ENCODE measurements at regions not wholly inside any gene's neighbourhood (a gene's known extent, or its start where the extent isn't known, plus 50 kb on each side); places are given as distances from the start of the nearest gene placed in this dataset.
"Not testable (repeated sequence)": the region's sequence is repeated elsewhere in the genome, so short reads cannot be mapped to it uniquely, and the experiment has no call there.

DNA sequence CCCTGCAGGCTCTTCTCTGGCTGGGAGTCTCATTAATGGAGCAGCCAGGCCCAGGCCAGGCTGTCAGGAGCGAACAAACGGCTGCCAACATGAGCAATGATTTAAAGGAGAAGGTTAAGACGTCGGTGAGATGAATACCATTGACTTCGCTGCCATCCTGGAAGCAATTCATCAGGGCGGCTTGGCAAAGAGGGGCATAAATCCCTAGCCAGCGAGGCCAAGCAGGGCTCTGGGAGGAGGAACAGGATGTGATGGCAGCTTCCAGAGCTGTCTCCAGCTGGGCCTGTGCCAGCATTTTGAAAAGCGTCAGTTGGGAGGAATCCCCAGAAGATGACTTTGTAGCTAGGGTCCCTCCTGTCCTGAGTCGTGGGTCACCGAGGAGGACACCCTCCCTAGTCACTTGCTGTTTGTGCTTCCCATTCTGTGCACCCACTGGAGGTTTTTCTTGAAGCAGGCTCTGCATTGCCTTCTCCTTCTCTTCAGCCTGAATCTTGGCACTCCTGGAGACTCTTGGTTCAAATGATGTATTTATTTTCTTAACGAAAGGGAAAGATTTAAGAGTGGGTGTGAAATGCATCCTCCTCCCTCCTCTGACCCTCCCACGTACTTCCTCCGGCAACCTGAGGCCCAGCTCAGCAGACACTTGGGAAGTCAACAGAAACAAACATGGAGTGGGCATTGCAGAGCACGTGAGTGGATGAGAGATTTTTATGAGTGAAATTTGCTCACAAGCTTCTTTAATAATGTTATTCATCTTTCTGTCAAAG lies 476.3 kb upstream of the CADM1 start:
- Mint-ChIP-seq H3K36me3 (no peaks in the 10 kb centered on the region), H3K9me3 (no peaks in the 10 kb centered on the region), H3K27me3 (peaks cover 10 to 28% of the 10 kb centered on the region in 2 donors), H3K4me1 (ENCODE audit: low read depth in 2 of 2) (peaks cover 0 to 4% of the 10 kb centered on the region in 2 donors), H3K27ac (no peak overlapping the region), H3K4me3 (no peak overlapping the region)
- DNase-seq (ENCODE audit: low spot score): no peak
- ATAC-seq: no peak

DNA sequence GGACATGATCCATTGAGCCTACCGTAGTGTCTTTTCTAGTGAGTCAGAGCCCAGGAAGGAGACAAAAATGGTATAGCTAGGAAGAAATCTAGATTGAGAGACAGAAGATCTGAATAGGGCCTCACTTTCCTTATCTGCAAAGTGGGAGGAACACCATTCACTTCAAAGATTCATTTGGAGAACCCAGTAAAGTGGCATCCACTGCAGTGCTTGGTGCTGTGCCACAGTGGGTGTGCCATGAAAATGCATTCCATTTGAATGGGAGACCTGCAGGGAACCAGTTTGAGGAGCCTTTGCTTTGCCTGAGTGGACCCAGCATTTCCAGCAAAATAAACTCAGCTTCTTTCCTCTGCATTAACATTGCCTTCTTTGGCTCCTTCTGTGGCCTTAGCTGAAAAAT lies 470.5 kb upstream of the CADM1 start:
- no peak for ATAC-seq
- H3K36me3 Mint-ChIP-seq: peaks cover 2% of the 10 kb centered on the region
- peaks cover 0 to 4% of the 10 kb centered on the region in 2 donors for H3K4me1 Mint-ChIP-seq (ENCODE audit: low read depth in 2 of 2)
- H3K27ac Mint-ChIP-seq: no peak overlapping the region
- no peak for DNase-seq (ENCODE audit: low spot score)
- no peak overlapping the region for H3K4me3 Mint-ChIP-seq
- peaks cover 22 to 46% of the 10 kb centered on the region in 2 donors for H3K27me3 Mint-ChIP-seq
- no peaks in the 10 kb centered on the region for H3K9me3 Mint-ChIP-seq

GRCh38 chr11:115967203-115967602 lies 463.0 kb upstream of the CADM1 start:
- not testable (repeated sequence) for H3K9me3 Mint-ChIP-seq; H3K36me3 Mint-ChIP-seq; DNase-seq (ENCODE audit: low spot score); H3K4me1 Mint-ChIP-seq (ENCODE audit: low read depth in 2 of 2); H3K4me3 Mint-ChIP-seq; H3K27ac Mint-ChIP-seq; ATAC-seq; H3K27me3 Mint-ChIP-seq

DNA sequence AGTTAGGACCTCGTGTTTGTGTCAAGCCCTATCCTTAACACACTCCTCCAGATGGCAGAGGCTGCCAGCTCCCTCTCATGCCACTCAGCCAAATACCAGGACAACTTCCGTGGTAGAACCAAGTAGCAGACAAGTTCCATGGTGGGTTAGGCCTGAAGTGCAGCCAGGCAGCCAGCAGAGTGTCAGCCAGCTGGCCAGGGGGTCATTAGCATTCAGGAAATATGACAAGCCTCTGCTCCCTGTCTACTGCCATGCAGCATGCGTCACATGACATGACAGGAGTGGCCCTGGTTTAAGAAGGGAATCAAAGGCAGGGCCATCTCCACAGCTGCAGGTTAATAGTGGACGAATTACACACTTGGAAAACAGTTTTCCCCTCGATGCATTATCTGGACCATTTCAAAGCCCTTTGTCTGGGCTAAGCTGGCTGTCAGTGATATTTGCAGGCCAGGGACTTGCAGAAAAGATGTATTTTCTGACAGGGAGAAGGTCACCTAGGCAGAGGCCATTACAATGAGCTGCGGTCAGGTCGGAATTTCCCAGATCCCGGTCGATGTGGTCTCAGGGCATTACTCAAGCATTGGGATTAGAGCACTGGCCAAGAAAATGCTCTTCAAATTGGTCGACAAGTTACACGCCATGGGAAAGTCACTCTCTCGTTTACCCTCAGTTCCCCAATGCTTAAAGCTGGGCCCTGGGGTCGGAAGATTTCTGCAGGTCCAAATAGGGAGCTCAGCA lies 461.7 kb upstream of the CADM1 start:
- DNase-seq (ENCODE audit: low spot score) (no peak), ATAC-seq (no peak)
- H3K27ac Mint-ChIP-seq: no peak overlapping the region
- H3K4me1 Mint-ChIP-seq (ENCODE audit: low read depth in 2 of 2): no peaks in the 10 kb centered on the region
- H3K36me3 Mint-ChIP-seq: peaks cover 4% of the 10 kb centered on the region
- H3K4me3 Mint-ChIP-seq: no peak overlapping the region
- H3K27me3 Mint-ChIP-seq: peaks cover 0 to 4% of the 10 kb centered on the region in 2 donors
- peaks cover 4% of the 10 kb centered on the region for H3K9me3 Mint-ChIP-seq

- Mint-ChIP-seq H3K27ac (no peak overlapping the region), H3K36me3 (no peaks in the 10 kb centered on the region), H3K4me1 (ENCODE audit: low read depth in 2 of 2) (no peaks in the 10 kb centered on the region), H3K9me3 (peaks cover 4% of the 10 kb centered on the region), H3K27me3 (peaks cover 2 to 8% of the 10 kb centered on the region in 2 donors), H3K4me3 (no peak overlapping the region)
- ATAC-seq: no peak
- no peak for DNase-seq (ENCODE audit: low spot score)
These were observed 459.9 kb upstream of the CADM1 start for GRCh38 chr11:115964091-115964490.

- no peak overlapping the region for H3K4me3 Mint-ChIP-seq
- H3K27ac Mint-ChIP-seq: no peak overlapping the region
- peaks cover 7 to 17% of the 10 kb centered on the region in 2 donors for H3K27me3 Mint-ChIP-seq
- DNase-seq (ENCODE audit: low spot score) (no peak), ATAC-seq (no peak)
- no peaks in the 10 kb centered on the region for H3K4me1 Mint-ChIP-seq (ENCODE audit: low read depth in 2 of 2)
- no peaks in the 10 kb centered on the region for H3K36me3 Mint-ChIP-seq
- H3K9me3 Mint-ChIP-seq: peaks cover 2% of the 10 kb centered on the region
These were observed 458.9 kb upstream of the CADM1 start for GRCh38 chr11:115963156-115963555.

GRCh38 chr11:115961159-115962003 lies 457.2 kb upstream of the CADM1 start:
- Mint-ChIP-seq H3K9me3 (no peaks in the 10 kb centered on the region), H3K27me3 (peaks cover 9 to 15% of the 10 kb centered on the region in 2 donors), H3K4me3 (no peak overlapping the region), H3K27ac (no peak overlapping the region), H3K36me3 (no peaks in the 10 kb centered on the region), H3K4me1 (ENCODE audit: low read depth in 2 of 2) (no peaks in the 10 kb centered on the region)
- DNase-seq (ENCODE audit: low spot score) (no peak), ATAC-seq (no peak)

DNA sequence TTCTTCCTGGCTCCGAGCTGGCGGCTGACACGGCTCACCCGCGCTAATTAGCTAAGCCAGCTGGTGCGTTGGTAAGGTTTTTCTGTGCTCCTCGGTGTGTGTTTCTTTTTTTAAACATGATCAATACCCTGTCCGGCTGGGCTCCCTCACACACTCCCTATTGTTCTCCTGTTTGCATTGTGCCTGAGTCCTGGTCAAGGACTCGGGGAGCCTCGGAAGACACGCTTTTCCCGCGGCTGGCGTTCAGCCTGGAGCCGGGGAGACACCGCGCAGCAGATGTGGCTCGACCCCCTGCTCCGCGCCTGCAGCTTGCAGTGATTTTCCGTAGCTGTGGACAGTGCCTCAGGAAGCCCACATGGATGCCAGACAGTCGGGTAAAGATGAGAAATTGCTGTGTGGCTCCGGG lies 454.9 kb upstream of the CADM1 start:
- no peaks in the 10 kb centered on the region for H3K36me3 Mint-ChIP-seq
- H3K27ac Mint-ChIP-seq: no peak overlapping the region
- peaks cover 12 to 22% of the 10 kb centered on the region in 2 donors for H3K27me3 Mint-ChIP-seq
- no peak overlapping the region for H3K4me3 Mint-ChIP-seq
- H3K9me3 Mint-ChIP-seq: peaks cover 4% of the 10 kb centered on the region
- no peak for DNase-seq (ENCODE audit: low spot score)
- H3K4me1 Mint-ChIP-seq (ENCODE audit: low read depth in 2 of 2): no peaks in the 10 kb centered on the region
- no peak for ATAC-seq

GRCh38 chr11:115958089-115959000 lies 454.1 kb upstream of the CADM1 start:
- Mint-ChIP-seq H3K4me3 (no peak overlapping the region), H3K27me3 (peaks cover 12 to 22% of the 10 kb centered on the region in 2 donors), H3K36me3 (no peaks in the 10 kb centered on the region), H3K27ac (no peak overlapping the region), H3K4me1 (ENCODE audit: low read depth in 2 of 2) (no peaks in the 10 kb centered on the region), H3K9me3 (peaks cover 4% of the 10 kb centered on the region)
- ATAC-seq: no peak
- no peak for DNase-seq (ENCODE audit: low spot score)

GRCh38 chr11:115955803-115956202 lies 451.6 kb upstream of the CADM1 start:
- Mint-ChIP-seq H3K36me3 (peaks cover 8% of the 10 kb centered on the region), H3K27ac (no peak overlapping the region), H3K27me3 (peaks cover 12 to 22% of the 10 kb centered on the region in 2 donors), H3K9me3 (peaks cover 10% of the 10 kb centered on the region), H3K4me3 (no peak overlapping the region), H3K4me1 (ENCODE audit: low read depth in 2 of 2) (no peaks in the 10 kb centered on the region)
- no peak for DNase-seq (ENCODE audit: low spot score)
- ATAC-seq: no peak

DNA sequence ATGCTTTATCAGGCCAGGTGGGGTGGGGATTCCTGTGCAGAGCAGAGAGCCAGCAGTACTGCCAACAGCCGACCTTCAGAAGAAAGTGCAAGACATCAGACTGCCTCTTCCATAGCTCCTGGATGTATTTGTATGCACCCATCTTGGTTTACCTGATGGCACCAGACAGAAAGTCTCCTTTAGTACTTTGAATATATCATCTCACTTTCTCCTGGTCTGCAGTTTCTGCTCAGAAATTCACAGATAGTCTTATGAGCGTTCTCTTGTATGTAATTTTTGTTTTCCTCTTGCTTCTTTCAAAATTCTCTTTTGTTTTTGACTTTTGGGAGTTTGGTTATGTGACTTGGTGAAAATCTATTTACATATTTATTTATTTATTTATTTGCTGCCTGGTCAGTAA lies 446.4 kb upstream of the CADM1 start:
- no peak overlapping the region for H3K27ac Mint-ChIP-seq
- no peak overlapping the region for H3K4me3 Mint-ChIP-seq
- H3K27me3 Mint-ChIP-seq: peaks cover 2 to 19% of the 10 kb centered on the region in 2 donors
- H3K4me1 Mint-ChIP-seq (ENCODE audit: low read depth in 2 of 2): no peaks in the 10 kb centered on the region
- DNase-seq (ENCODE audit: low spot score) (no peak), ATAC-seq (no peak)
- H3K36me3 Mint-ChIP-seq: peaks cover 12% of the 10 kb centered on the region
- peaks cover 12% of the 10 kb centered on the region for H3K9me3 Mint-ChIP-seq

DNA sequence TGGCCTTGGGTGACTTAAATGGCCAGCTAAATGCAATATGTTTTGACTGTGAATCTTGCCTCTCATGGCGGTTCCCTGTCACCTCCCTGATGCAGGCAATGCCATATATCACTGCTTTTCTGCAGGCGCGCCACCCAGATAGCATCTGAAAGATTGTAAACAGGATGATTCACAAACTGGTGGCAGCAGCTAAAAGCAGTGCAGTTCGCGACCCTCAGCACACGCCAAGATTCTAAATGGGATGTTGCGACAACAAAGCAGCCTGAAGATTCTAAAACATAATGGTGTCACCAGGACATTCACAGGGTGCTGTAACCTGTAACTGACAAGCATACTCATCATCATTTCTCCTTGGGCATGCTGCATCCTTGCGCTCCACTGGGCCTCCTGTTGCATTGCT lies 440.4 kb upstream of the CADM1 start:
- Mint-ChIP-seq H3K27me3 (peaks cover 2 to 25% of the 10 kb centered on the region in 2 donors), H3K9me3 (peaks cover 10% of the 10 kb centered on the region), H3K27ac (no peak overlapping the region), H3K4me3 (no peak overlapping the region), H3K4me1 (ENCODE audit: low read depth in 2 of 2) (no peaks in the 10 kb centered on the region), H3K36me3 (peaks cover 4% of the 10 kb centered on the region)
- ATAC-seq (no peak), DNase-seq (ENCODE audit: low spot score) (no peak)

DNA sequence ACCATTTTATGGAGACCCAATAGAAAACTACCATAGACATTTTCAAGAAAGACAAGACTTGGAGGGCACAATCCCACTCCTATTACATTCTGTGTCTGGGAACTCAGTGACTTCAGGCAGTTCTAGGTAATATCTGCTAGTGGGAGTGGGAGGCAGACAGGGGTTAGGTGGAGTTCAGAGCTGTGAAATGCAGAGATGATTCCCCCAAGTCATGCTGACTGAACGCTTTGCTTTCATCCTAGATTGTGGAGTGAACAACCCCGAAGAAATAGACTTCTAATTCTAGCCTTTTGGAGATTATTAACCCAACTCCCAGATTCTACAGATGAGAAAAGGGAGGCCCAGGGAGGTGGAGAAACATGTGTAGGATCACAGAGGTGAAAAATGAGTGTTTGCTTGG lies 437.8 kb upstream of the CADM1 start:
- ATAC-seq (no peak), DNase-seq (ENCODE audit: low spot score) (no peak)
- Mint-ChIP-seq H3K4me3 (no peak overlapping the region), H3K27ac (no peak overlapping the region), H3K36me3 (no peaks in the 10 kb centered on the region), H3K27me3 (peaks cover 4 to 27% of the 10 kb centered on the region in 2 donors), H3K9me3 (peaks cover 4% of the 10 kb centered on the region), H3K4me1 (ENCODE audit: low read depth in 2 of 2) (no peaks in the 10 kb centered on the region)

Data from natural killer cell treated with Interleukin-12 subunit alpha and Interleukin-12 subunit beta and Interleukin-15 and Interleukin-18, amount 100 ng/mL, for 72 hours (primary cell).